ENCODE measurements at regions not wholly inside any gene's neighbourhood (a gene's known extent, or its start where the extent isn't known, plus 50 kb on each side); places are given as distances from the start of the nearest gene placed in this dataset.

DNA sequence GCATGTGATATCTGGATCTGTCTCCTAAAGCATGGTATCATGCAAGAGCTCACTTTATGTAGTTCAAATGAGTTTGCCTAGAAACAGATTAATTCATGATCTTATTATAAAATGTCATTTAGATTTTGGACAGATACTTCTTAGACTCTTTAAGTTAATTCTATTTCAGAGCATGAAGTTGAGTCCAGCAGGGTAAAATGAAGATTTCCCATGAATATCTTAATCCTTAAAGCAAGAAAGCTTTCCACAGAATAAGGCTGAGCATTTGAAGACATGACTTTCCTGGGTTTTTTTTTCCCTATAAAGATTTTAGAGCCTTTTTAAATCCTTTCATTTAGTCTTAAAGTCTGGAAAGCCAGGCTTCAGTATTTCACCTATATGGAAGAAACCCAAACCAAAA, 556.0 kb upstream of the GJE1 start:
- DNase-seq (ENCODE audit: low read depth): no peak
- TF ChIP-seq, protein P1, sequence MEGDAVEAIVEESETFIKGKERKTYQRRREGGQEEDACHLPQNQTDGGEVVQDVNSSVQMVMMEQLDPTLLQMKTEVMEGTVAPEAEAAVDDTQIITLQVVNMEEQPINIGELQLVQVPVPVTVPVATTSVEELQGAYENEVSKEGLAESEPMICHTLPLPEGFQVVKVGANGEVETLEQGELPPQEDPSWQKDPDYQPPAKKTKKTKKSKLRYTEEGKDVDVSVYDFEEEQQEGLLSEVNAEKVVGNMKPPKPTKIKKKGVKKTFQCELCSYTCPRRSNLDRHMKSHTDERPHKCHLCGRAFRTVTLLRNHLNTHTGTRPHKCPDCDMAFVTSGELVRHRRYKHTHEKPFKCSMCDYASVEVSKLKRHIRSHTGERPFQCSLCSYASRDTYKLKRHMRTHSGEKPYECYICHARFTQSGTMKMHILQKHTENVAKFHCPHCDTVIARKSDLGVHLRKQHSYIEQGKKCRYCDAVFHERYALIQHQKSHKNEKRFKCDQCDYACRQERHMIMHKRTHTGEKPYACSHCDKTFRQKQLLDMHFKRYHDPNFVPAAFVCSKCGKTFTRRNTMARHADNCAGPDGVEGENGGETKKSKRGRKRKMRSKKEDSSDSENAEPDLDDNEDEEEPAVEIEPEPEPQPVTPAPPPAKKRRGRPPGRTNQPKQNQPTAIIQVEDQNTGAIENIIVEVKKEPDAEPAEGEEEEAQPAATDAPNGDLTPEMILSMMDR (IDR thresholded peaks at IDR 0.05; ENCODE audit: low read depth, low read length): no peak
- TF ChIP-seq POLR2A (IDR thresholded peaks at IDR 0.05; ENCODE audit: extremely low read depth, insufficient read length) (no peak), MYC (IDR thresholded peaks at IDR 0.05; ENCODE audit: low read depth, low read length) (no peak), MAX (IDR thresholded peaks at IDR 0.05; ENCODE audit: low read depth, low read length) (no peak)
- H3K4me3 ChIP-seq (ENCODE audit: low read depth, low read length): no peak overlapping the region

DNA sequence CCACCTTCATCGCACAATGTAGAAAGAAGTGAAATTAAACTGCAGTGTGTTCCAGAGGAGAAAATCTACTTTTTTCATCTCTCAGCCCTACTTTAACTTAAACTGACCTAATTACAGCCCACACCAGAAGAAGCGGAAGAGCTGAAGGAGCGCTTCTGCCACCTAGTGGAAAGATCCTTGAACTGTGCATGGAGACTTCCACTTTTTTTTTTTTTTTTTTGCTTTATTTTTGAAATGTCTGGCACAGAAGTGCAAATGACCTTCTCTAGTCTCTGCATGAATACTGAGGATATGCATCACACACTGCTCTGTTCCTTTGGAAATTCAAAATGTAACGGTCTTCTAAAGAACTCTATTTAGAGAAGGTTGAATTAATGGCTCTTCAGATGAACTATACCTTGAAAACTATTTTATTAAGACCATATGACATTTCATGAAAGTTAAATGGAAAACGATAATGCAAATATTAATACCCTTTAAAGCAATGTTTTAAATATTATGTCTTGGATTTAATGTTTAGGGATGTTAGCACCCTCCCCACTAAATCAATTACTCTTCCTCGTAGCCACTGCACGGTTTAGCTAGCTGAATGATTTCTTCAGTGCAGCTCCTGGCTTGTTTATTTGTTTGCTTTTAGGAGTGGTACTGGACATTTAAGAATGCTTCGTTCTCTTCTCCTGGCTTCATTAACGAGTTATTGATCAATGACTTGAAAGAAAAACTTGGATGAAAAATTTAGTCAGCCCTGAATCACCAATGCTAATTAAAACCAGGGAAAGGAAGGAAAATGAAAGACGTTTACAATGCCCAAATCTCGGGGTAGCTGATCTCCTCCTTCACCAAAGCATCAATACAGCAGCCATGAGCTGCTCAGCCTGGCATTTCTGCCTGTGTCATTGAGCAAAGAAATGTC, 569.6 kb upstream of the GJE1 start:
- TF ChIP-seq MYC (IDR thresholded peaks at IDR 0.05; ENCODE audit: low read depth, low read length): no peak
- TF ChIP-seq MAX (IDR thresholded peaks at IDR 0.05; ENCODE audit: low read depth, low read length): no peak
- TF ChIP-seq, protein P1 (IDR thresholded peaks at IDR 0.05; ENCODE audit: low read depth, low read length): peak; percentile 70
- TF ChIP-seq POLR2A (IDR thresholded peaks at IDR 0.05; ENCODE audit: extremely low read depth, insufficient read length): no peak
- H3K4me3 ChIP-seq (ENCODE audit: low read depth, low read length): peak overlapping the region; percentile 64
- peak; percentile 87 for DNase-seq (ENCODE audit: low read depth)

GRCh38 chr6:141562186-141562811, 570.4 kb upstream of the GJE1 start:
- peak overlapping the region; percentile 64 for H3K4me3 ChIP-seq (ENCODE audit: low read depth, low read length)
- TF ChIP-seq, protein P1 (IDR thresholded peaks at IDR 0.05; ENCODE audit: low read depth, low read length): no peak
- no peak for TF ChIP-seq POLR2A (IDR thresholded peaks at IDR 0.05; ENCODE audit: extremely low read depth, insufficient read length)
- no peak for TF ChIP-seq MYC (IDR thresholded peaks at IDR 0.05; ENCODE audit: low read depth, low read length)
- TF ChIP-seq MAX (IDR thresholded peaks at IDR 0.05; ENCODE audit: low read depth, low read length): no peak
- peak; percentile 49 for DNase-seq (ENCODE audit: low read depth)

GRCh38 chr6:141561154-141561553, 571.6 kb upstream of the GJE1 start:
- no peak overlapping the region for H3K4me3 ChIP-seq (ENCODE audit: low read depth, low read length)
- TF ChIP-seq MAX (IDR thresholded peaks at IDR 0.05; ENCODE audit: low read depth, low read length) (no peak), POLR2A (IDR thresholded peaks at IDR 0.05; ENCODE audit: extremely low read depth, insufficient read length) (no peak), MYC (IDR thresholded peaks at IDR 0.05; ENCODE audit: low read depth, low read length) (no peak)
- TF ChIP-seq, protein P1 (IDR thresholded peaks at IDR 0.05; ENCODE audit: low read depth, low read length): no peak
- no peak for DNase-seq (ENCODE audit: low read depth)

DNA sequence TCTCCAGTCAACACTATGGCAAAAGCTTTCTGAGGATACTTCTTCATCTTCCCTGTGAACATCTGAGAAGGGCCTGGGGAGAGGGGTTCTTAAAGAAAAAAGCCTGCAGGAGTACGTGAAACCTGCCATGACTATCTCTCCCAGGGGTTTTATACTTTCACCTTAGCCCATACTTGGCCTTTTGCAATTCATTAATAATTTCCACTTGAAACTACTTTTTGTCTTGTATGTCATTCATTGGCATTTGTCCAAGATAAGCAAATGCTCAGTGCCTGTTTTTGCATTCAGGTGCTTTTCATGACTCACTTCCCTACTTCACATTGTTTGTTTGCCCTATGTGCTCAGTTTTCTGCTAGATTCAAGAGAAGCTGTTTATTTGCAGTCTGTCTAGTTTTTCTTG, 580.3 kb upstream of the GJE1 start:
- TF ChIP-seq MAX (IDR thresholded peaks at IDR 0.05; ENCODE audit: low read depth, low read length) (no peak), POLR2A (IDR thresholded peaks at IDR 0.05; ENCODE audit: extremely low read depth, insufficient read length) (no peak), MYC (IDR thresholded peaks at IDR 0.05; ENCODE audit: low read depth, low read length) (no peak)
- TF ChIP-seq, protein P1 (IDR thresholded peaks at IDR 0.05; ENCODE audit: low read depth, low read length): no peak
- H3K4me3 ChIP-seq (ENCODE audit: low read depth, low read length): no peak overlapping the region
- DNase-seq (ENCODE audit: low read depth): no peak
